Cardiac fibroblast (primary cell): ENCODE measurements at regions not wholly inside any gene's neighbourhood (a gene's known extent, or its start where the extent isn't known, plus 50 kb on each side); places are given as distances from the start of the nearest gene placed in this dataset.

Experiments
- DNase-seq, 2 donors: peaks; one replicate each; pipeline versions ENCODE4 v3.0.0 to v3.0.0-alpha.2; 2010; ENCODE audit warnings: low read depth in 2 of 2
- H3K4me3 ChIP-seq, 2 donors: replicated peaks in 1 of 2; 1 replicate in 1 of 2; 2 replicates in 1 of 2; pipeline ENCODE4 v1.5.1; 2011; ENCODE audit warnings: low read depth in 2 of 2, low read length in 2 of 2, mild to moderate bottlenecking in 2 of 2, moderate library complexity in 1 of 2
- TF ChIP-seq, protein P1 (sequence below): IDR thresholded peaks from one replicate; pipeline ENCODE4 v1.5.1; 2011; ENCODE audit warnings: low read depth, mild to moderate bottlenecking, low read length, inconsistent platforms

DNA sequence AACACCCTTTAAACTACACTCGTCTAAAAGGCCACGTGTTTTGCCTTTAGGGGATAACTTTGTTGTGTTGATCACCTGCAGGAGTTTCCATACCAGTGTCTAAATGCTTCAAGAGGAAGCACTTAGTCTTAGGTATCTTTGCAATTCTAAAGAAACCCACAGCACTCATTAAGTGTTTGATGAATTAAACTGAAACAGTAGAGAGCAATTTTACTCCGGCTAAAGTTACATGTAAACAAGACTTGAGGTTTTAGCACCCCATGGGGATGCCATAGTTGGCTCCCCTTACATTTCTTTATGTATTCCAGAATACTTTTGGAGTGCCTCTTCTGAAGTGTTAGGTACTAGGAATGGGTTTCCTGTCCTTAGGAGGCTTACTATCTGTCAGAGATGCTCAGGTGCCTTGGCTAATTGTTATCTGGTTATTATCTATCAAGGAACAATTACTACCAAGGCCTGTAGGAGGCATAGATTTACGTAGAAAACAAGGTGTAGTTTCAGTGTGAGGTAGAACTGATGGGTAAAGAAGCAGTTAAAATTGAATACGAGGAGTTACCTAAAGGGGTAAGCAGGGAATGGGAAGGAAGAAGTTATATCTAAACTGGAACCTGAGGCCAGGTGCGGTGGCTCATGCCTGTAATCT lies 176.8 kb upstream of the SAMSN1 start:
- TF ChIP-seq, protein P1, sequence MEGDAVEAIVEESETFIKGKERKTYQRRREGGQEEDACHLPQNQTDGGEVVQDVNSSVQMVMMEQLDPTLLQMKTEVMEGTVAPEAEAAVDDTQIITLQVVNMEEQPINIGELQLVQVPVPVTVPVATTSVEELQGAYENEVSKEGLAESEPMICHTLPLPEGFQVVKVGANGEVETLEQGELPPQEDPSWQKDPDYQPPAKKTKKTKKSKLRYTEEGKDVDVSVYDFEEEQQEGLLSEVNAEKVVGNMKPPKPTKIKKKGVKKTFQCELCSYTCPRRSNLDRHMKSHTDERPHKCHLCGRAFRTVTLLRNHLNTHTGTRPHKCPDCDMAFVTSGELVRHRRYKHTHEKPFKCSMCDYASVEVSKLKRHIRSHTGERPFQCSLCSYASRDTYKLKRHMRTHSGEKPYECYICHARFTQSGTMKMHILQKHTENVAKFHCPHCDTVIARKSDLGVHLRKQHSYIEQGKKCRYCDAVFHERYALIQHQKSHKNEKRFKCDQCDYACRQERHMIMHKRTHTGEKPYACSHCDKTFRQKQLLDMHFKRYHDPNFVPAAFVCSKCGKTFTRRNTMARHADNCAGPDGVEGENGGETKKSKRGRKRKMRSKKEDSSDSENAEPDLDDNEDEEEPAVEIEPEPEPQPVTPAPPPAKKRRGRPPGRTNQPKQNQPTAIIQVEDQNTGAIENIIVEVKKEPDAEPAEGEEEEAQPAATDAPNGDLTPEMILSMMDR: no peak
- DNase-seq: no peak
- H3K4me3 ChIP-seq: no peak overlapping the region

DNA sequence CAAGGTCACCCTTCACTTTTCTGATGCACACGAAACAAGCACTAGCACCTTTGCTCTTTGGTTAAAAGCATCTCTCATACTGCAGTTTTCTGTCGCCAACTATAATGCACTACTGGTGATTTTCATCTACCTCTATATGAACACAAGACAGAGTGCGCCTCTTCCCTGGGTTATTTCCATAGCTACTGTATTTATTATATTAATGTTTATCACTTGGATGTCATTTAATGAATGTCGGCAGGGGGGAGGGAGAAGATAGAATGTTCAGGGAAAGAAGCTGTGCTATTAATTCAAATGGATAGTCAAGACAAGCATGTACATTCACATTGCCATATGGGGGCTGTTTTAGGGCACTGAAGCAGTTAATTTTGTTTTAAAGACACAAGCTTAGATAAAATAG lies 174.1 kb upstream of the SAMSN1 start:
- no peak overlapping the region for H3K4me3 ChIP-seq
- TF ChIP-seq, protein P1: no peak

DNA sequence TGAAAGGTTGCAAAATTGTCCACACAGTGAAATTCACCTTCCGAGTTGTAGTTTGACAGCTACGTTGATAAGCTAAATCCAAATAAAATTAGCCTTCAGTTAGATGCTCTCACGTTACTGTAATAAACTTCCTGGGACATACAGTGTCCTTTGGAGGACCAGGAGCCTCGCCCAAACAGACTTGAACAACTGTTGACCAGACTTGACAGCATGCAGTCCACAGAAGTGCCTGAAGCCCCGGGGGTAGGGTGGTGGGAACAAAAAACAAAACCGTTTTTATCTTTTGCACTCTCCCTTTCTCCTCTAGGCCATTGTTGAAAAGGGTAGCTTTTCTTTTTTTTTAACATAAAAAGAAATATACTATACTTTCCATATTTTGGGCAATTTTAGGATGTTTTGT lies 172.8 kb upstream of the SAMSN1 start:
- DNase-seq: no peak
- TF ChIP-seq, protein P1: no peak
- H3K4me3 ChIP-seq: no peak overlapping the region

More for the DNA sequence above, 174.1 kb upstream of the SAMSN1 start:
- DNase-seq: no peak

DNA sequence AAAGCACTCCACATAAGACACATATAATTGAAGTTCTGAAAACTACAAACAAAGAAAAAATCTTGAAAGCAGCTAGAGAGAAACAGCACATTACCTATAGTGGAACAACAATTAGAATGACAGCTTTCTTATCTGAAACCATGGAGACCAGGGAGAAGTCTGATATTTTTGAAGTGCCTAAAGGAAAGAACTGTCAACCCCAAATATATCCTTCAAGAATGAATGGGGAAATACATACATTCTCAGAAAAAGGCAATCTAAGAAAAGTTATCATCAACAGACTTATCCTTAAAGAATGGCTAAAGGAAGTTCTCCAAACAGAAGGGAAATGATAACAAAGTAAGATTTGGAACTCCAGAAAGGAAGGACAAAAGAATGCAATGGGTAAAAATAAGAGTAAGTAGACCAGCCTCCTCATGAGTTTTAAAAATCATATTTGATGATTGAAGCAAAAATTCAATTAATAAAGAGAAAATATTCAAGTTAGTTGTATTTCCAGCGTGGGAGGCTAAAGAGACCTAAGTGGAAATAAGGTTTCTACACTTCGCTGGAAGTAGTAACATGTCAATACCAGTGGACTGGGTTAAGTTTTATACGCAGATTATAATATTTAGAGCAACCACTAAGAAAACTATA lies 170.8 kb upstream of the SAMSN1 start:
- TF ChIP-seq, protein P1: no peak
- H3K4me3 ChIP-seq: no peak overlapping the region
- DNase-seq: no peak

DNA sequence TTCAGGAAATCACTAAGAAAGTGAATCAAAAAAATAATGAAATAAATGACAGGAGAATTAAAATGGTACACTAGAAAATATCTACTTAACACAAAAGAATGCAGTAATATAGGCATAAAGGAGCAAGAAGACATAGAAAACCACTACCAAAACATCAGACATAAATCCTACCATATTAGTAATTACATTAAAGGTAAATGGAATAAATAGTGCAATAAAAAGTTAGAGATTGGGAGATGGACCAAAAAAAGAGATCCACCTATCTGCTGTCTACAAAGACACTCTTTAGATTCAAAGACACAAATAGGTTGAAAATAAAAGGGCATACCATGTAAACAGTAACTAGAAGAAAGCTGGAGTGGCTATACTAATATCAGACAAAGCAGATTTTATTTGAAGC lies 167.0 kb upstream of the SAMSN1 start:
- no peak overlapping the region for H3K4me3 ChIP-seq
- DNase-seq: no peak
- TF ChIP-seq, protein P1: no peak

DNA sequence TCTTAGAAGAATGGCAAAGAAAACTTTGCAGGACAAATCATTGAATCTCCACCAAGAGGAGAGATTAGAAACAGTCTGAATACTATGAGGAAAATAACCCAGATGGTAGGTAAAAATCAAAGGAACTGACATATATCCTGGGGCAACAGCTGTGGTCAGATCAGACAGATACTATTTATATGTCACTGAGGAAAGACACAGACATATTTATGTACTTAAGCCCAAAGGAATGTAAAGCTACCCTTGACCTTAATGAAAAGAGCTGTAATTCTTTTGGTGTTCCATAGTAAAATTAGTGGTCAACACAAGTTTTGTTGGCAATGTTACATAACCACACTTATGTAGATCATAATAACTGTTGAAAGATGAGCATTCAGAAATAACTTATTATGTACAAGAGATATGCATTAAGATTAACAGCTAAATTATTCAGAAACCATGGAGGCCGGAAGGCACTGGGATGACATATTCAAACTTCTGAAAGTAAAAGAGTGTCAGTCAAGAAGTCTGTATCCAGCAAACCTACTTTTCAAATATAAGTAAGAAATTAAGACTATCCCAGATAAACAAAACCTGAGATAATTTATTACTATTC lies 166.1 kb upstream of the SAMSN1 start:
- TF ChIP-seq, protein P1: no peak
- H3K4me3 ChIP-seq: no peak overlapping the region
- peak in 1 of 2 donors; percentile 84 for DNase-seq
